PC-3 (cell line): ENCODE measurements at regions not wholly inside any gene's neighbourhood (a gene's known extent, or its start where the extent isn't known, plus 50 kb on each side); places are given as distances from the start of the nearest gene placed in this dataset.

Experiments used
- ATAC-seq: fragments of 200-7000 bp; cut with Tn5 transposase; 2 replicates; pipeline ENCODE4 v1.9.1; 2020; ENCODE audit warnings: mild to moderate bottlenecking, moderate library complexity
- BruUV-seq: library from RNA; stranded (reverse); fragments of 400-500 nt; replicated peaks from 2 replicates; lab custom pipeline; 2021; lab: Mats Ljungman, UMichigan
- CTCF ChIA-PET: fragments of 300-600 bp; sonication (Branson Sonifier 250); formaldehyde crosslinking; loops from one replicate; lab custom pipeline; 2022; ENCODE audit warnings: antibody characterized with exemption; lab: Charles Lee
- POLR2A ChIA-PET: fragments of 300-600 bp; sonication (Branson Sonifier 250); formaldehyde crosslinking; loops from one replicate; lab custom pipeline; 2022; ENCODE audit warnings: antibody characterized with exemption; ENCODE audit not compliant: unreplicated experiment; lab: Charles Lee
- DNase-seq: peaks from one replicate; pipeline ENCODE4 v3.0.0-alpha.2; 2015
- H2AFZ ChIP-seq: fragments of 300-600 bp; sonication (generic); 2 replicates; pipeline ENCODE4 v1.6.0; 2016; ENCODE audit warnings: antibody characterized with exemption, low read length
- H3F3A ChIP-seq: fragments of 300-600 bp; sonication (generic); one replicate; pipeline ENCODE4 v1.6.0; 2017; ENCODE audit warnings: antibody characterized with exemption, low read length, control low read depth, mild to moderate bottlenecking; ENCODE audit not compliant: unreplicated experiment
- H3K27ac ChIP-seq: fragments of 300-600 bp; sonication (generic); 2 replicates; pipeline ENCODE4 v1.5.1; 2016; ENCODE audit warnings: mild to moderate bottlenecking, low read length
- H3K27me3 ChIP-seq: fragments of 300-600 bp; sonication (generic); 2 replicates; pipeline ENCODE4 v1.6.1; 2016; ENCODE audit warnings: low read length, mixed read lengths
- H3K36me3 ChIP-seq: fragments of 300-600 bp; sonication (generic); 2 replicates; pipeline ENCODE4 v1.6.1; 2016; ENCODE audit warnings: low read depth, mixed run types, low read length, mixed read lengths
- H3K4me1 ChIP-seq: fragments of 300-600 bp; sonication (generic); 2 replicates; pipeline ENCODE4 v1.5.1; 2016; ENCODE audit warnings: low read length; ENCODE audit not compliant: insufficient read depth
- H3K4me2 ChIP-seq: fragments of 300-600 bp; sonication (generic); 2 replicates; pipeline ENCODE4 v1.6.0; 2016; ENCODE audit warnings: low read length
- H3K4me3 ChIP-seq: fragments of 300-600 bp; sonication (generic); 2 replicates; pipeline ENCODE4 v1.5.1; 2016; ENCODE audit warnings: mild to moderate bottlenecking, low read length, mixed read lengths
- H3K79me2 ChIP-seq: fragments of 300-600 bp; sonication (generic); 2 replicates; pipeline ENCODE4 v1.6.1; 2017; ENCODE audit warnings: low read length, mixed read lengths
- H3K9ac ChIP-seq: fragments of 300-600 bp; sonication (generic); 2 replicates; pipeline ENCODE4 v1.6.0; 2016; ENCODE audit warnings: mild to moderate bottlenecking, low read length
- H3K9me2 ChIP-seq: fragments of 300-600 bp; sonication (generic); replicated peaks from 2 replicates; pipeline ENCODE4 v1.6.1; 2016; ENCODE audit warnings: mixed run types, low read length, mixed read lengths
- H3K9me3 ChIP-seq: fragments of 300-600 bp; sonication (generic); 2 replicates; pipeline ENCODE4 v1.6.1; 2016; ENCODE audit warnings: low read length, mixed read lengths
- H4K20me1 ChIP-seq: fragments of 300-600 bp; sonication (generic); 2 replicates; pipeline ENCODE4 v1.6.1; 2016; ENCODE audit warnings: low read length, mixed read lengths
- EZH2 ChIP-seq: fragments of 300-600 bp; sonication (generic); IDR thresholded peaks from one replicate; pipeline ENCODE4 v1.6.1; 2017; ENCODE audit warnings: antibody characterized with exemption, mild to moderate bottlenecking, low read length; ENCODE audit not compliant: unreplicated experiment
- EZH2phosphoT487 ChIP-seq: fragments of 300-600 bp; sonication (generic); IDR thresholded peaks from 2 replicates; pipeline ENCODE4 v1.6.1; 2018; ENCODE audit warnings: mild to moderate bottlenecking, antibody characterized with exemption, low read length, borderline replicate concordance
- intact Hi-C: fragments of 100-400 bp; cut with micrococcal nuclease; formaldehyde crosslinking; loops from 2 replicates; pipeline ENCODE4 v1.9.0; 2023
- TF ChIP-seq, protein P1 (sequence below): fragments of 300-600 bp; sonication (generic); conservative IDR thresholded peaks from 2 replicates; pipeline ENCODE4 v1.5.1; 2017; ENCODE audit warnings: antibody characterized with exemption, low read depth, mild to moderate bottlenecking, low read length

GRCh38 chr11:134552749-134553148 is 140.7 kb upstream of the B3GAT1 start:
- no peak for DNase-seq

GRCh38 chr11:134545521-134545920 is 133.5 kb upstream of the B3GAT1 start:
- DNase-seq (no peak), ATAC-seq (no peak)
- Histone ChIP-seq H3K4me3 (no peak overlapping the region), H3K27ac (no peak overlapping the region), H3K9me2 (no peaks in the 10 kb centered on the region), H3K36me3 (no peaks in the 10 kb centered on the region), H3K79me2 (no peaks in the 10 kb centered on the region), H3F3A (no peaks in the 10 kb centered on the region), H2AFZ (no peak overlapping the region), H3K9ac (no peak overlapping the region), H4K20me1 (no peaks in the 10 kb centered on the region), H3K27me3 (no peaks in the 10 kb centered on the region), H3K4me1 (no peaks in the 10 kb centered on the region), H3K9me3 (no peaks in the 10 kb centered on the region), H3K4me2 (no peak overlapping the region)
- ChIA-PET CTCF (no interaction called here), POLR2A (no interaction called here)
- BruUV-seq: no TSS peak
- intact Hi-C loops: no loop called here
- TF ChIP-seq EZH2: no peak
- no peak for TF ChIP-seq EZH2phosphoT487
- TF ChIP-seq, protein P1, sequence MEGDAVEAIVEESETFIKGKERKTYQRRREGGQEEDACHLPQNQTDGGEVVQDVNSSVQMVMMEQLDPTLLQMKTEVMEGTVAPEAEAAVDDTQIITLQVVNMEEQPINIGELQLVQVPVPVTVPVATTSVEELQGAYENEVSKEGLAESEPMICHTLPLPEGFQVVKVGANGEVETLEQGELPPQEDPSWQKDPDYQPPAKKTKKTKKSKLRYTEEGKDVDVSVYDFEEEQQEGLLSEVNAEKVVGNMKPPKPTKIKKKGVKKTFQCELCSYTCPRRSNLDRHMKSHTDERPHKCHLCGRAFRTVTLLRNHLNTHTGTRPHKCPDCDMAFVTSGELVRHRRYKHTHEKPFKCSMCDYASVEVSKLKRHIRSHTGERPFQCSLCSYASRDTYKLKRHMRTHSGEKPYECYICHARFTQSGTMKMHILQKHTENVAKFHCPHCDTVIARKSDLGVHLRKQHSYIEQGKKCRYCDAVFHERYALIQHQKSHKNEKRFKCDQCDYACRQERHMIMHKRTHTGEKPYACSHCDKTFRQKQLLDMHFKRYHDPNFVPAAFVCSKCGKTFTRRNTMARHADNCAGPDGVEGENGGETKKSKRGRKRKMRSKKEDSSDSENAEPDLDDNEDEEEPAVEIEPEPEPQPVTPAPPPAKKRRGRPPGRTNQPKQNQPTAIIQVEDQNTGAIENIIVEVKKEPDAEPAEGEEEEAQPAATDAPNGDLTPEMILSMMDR: no peak

More at GRCh38 chr11:134552749-134553148, 140.7 kb upstream of the B3GAT1 start:
- Histone ChIP-seq H3K4me3 (no peak overlapping the region), H3K27me3 (no peaks in the 10 kb centered on the region), H3K4me2 (no peak overlapping the region), H2AFZ (no peak overlapping the region), H4K20me1 (no peaks in the 10 kb centered on the region), H3K9me2 (no peaks in the 10 kb centered on the region), H3K27ac (no peak overlapping the region), H3K79me2 (no peaks in the 10 kb centered on the region), H3K4me1 (no peaks in the 10 kb centered on the region), H3K9ac (no peak overlapping the region), H3K9me3 (no peaks in the 10 kb centered on the region; the same call in 1 of the 2 replicates), H3F3A (no peaks in the 10 kb centered on the region), H3K36me3 (no peaks in the 10 kb centered on the region)
- ChIA-PET CTCF (no interaction called here), POLR2A (no interaction called here)
- no peak for TF ChIP-seq EZH2phosphoT487
- TF ChIP-seq, protein P1: no peak
- no peak for TF ChIP-seq EZH2
- BruUV-seq: no TSS peak
- intact Hi-C loops: no loop called here
- no peak for ATAC-seq

- H3K4me3 ChIP-seq: no peak overlapping the region
- H3K27ac ChIP-seq: no peak overlapping the region
- H3K9ac ChIP-seq: no peak overlapping the region
- H3K9me3 ChIP-seq: 0 out of 2 replicates have a peak, but pooled peaks cover 1% of the 10 kb centered on the region
- intact Hi-C loops: no loop called here
- no TSS peak for BruUV-seq
- no peaks in the 10 kb centered on the region for H3K79me2 ChIP-seq
- no peaks in the 10 kb centered on the region for H3K9me2 ChIP-seq
- H3K36me3 ChIP-seq: no peaks in the 10 kb centered on the region
- no peak for ATAC-seq
- no peaks in the 10 kb centered on the region for H4K20me1 ChIP-seq
- H3K4me2 ChIP-seq: no peak overlapping the region
- no peaks in the 10 kb centered on the region for H3F3A ChIP-seq
- CTCF ChIA-PET: no interaction called here
- H3K27me3 ChIP-seq: 0 out of 2 replicates have a peak, but pooled peaks cover 1% of the 10 kb centered on the region
- no peak overlapping the region for H2AFZ ChIP-seq
- TF ChIP-seq, protein P1: no peak
- TF ChIP-seq EZH2 (no peak), EZH2phosphoT487 (no peak)
- POLR2A ChIA-PET: no interaction called here
- no peaks in the 10 kb centered on the region for H3K4me1 ChIP-seq
- no peak for DNase-seq
Measured at GRCh38 chr11:134544095-134544815, 132.2 kb upstream of the B3GAT1 start.
